ENCODE measurements at regions not wholly inside any gene's neighbourhood (a gene's known extent, or its start where the extent isn't known, plus 50 kb on each side); places are given as distances from the start of the nearest gene placed in this dataset.

DNA sequence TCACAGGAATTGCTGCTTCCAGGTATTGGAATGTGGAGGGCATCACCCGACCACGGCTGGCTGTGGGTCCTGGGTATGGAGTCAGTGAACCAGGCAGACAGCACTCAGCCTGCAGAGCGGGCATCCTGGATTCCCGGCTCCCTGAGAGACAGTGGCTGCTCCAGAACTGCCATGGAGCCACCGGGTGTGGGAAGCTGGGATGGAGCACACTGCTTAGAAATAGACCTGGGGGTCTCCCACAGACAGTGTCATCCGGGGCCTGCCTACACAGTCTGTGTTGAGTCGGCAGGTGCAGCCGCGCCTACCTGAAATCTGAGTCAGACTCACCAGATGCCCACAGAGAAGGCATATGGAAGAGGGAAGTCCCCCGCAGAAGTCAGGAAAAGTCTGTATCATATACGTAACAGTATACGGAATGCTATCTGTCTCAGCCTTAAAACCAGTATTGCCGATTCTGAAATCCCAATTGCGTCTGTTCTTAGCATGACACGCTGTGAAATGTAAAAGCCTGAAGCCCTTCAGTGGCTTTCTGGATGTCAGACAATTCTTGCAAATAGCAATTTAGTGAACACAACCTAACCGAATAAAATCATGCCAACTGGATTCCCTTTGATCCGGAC, 509.7 kb upstream of the MYT1L start:
- no peak for DNase-seq (ENCODE audit: extremely low read depth, low read depth)

DNA sequence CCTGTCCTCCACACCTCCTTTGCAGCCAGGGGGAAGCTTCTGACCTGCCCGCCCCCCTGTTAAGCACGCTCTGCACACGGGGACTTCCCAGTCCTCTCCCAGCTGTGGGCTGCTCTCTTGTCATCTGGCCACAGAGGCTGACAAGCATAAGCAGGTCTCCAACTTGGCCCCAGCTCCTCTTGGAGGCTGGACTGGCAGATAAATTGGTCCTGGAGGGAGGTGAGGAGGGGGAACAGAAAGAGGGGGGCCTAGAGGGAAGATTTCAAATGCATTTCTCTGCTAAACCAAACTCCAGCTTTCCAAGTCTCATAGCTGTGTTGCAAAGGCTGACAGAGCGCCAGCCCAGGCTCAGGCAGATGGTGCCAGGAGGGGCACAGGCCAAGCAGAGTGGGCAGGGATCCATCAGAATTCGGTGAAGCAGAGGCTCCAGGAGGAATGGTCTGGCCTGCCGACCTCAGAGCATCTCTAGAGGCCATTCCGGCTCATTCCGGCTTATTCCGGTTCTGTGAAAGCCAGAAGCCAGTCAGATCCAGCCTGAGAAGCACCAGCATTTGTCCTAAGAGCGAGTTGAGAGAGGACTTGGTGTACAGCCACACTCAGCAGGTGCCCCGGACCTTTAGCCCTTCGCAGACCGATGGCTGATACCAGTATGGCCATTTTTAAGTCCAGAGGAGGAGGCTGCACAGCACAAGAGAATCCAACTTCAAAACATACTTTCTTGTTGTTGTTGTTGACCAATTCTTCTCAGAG, 508.9 kb upstream of the MYT1L start:
- no peak for DNase-seq (ENCODE audit: extremely low read depth, low read depth)

DNA sequence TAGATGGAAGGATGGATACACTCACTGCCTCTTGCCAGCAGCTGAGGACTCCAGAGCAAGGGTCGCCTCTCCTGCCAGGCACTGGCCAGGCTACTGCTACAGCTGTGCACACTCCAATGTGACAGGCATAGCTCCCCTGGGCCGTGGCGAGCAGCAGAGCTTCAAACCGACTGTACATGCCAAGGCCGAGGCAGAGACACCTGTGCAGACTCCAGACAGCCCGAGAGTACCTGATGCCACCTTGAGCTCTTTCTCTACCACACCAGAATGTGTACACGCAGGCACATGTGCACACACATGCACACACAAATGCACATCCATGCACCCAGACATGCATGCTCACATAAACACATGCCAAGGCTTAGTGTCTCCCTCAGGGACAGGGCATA, 508.3 kb upstream of the MYT1L start:
- DNase-seq (ENCODE audit: extremely low read depth, low read depth): no peak

DNA sequence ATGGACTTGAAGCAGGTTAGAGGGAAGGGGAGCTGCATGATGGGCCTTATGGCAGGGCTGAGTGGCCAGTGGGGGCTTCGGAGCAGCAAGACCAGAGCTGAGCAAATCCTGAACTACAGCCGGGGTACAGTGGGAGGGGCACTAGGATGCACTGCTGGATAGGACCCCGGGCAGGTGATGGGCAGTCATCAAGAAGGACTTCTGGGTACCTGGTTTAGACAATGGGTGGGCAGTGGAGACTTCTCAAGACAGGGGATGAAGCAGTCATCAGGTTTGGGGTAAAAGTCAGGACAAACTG, 507.4 kb upstream of the MYT1L start:
- no peak for DNase-seq (ENCODE audit: extremely low read depth, low read depth)

DNA sequence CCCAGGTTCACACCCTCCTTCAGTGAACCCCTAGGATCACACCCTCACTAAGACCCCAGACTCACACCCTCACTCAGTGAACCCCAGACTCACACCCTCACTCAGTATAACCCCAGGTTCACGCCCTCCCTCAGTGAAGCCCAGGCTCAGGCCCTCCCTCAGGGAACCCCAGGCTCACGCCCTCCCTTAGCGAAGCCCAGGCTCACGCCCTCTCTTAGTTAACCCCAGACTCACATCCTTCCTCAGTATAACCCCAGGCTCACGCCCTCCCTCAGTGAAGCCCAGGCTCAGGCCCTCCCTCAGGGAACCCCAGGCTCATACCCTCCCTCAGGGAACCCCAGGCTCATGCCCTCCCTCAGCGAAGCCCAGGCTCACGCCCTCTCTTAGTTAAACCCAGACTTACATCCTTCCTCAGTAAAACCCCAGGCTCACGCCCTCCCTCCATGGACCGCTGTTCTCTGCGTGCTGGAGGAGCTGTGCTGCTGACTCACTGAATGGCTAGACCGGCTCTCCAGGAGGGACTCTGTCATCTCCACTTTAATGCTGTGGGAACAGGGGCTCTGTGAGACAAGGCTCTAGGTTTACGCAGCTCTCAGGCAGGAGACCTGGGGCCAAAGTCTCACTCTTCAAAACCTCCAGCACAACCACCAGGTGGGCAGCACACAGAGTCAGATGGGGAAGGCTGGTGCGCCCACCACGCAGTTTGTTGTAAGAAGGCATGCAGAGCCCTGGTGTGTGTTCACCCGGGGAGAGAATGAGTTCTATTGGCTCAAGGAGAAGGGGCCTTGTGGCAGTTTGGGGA, 506.9 kb upstream of the MYT1L start:
- DNase-seq (ENCODE audit: extremely low read depth, low read depth): no peak

DNA sequence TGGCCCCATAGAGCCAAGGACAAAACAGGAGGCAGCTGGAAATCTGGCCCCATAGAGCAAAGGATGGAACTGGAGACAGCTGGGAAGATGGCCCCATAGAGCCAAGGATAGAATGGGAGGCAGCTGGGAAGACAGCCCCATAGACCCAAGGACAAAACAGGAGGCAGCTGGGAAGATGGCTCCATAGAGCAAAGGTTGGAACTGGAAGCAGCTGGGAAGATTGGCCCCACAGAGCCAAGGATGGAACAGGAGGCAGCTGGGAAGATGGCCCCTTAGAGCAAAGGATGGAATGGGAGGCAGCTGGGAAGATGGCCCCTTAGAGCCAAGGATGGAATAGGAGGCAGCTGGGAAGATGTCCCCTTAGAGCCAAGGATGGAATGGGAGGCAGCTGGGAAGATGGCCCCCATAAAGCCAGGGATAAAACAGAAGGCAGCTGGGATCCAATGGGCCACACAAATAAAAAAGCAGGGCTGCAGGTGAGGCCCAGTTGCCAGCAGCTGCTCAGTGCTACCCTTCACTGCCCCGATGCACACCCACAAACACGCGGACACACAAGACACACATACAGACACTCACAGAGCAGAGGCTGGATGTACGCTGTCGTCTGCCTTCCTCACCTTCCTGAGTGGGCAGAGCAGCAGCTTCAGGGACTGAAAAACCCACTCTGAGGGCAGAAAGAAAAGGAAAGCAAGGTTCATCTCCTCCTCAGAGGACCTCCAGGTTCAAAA, 505.4 kb upstream of the MYT1L start:
- no peak for DNase-seq (ENCODE audit: extremely low read depth, low read depth)

DNA sequence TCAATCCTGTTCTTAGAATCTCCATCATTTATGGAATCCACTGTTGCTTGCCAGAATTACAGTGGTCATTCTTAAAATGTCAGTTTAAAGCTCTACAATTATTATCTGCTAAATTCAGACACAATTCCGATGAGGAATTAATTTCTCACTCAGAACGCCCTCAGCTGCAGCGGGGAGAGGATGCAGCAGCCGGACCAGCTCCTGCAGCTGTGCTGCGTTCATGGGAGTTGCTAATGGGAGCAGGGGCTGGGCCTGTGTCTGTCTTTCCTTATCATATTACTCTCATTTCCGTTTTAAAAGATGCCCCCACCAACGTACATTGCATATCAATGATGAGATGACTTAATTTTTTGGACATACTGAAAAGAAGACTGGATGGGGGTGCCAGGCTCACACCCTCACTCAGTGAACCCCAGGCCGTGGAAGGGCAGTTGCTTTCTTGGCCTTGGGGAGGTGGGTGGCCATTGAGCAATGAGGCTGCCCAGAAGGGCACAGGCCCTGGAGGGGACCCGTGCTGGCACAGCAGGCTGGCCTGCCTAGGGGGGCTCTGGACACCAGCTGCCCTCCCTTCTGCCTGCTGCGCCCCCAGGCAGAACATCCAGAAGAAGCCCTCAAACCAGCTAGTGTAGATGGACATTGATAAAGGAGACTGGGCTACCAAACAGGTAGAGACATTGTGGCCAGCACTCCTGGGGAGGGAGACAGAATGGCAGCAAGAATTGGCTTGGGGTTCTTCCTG, 503.6 kb upstream of the MYT1L start:
- DNase-seq (ENCODE audit: extremely low read depth, low read depth): no peak

DNA sequence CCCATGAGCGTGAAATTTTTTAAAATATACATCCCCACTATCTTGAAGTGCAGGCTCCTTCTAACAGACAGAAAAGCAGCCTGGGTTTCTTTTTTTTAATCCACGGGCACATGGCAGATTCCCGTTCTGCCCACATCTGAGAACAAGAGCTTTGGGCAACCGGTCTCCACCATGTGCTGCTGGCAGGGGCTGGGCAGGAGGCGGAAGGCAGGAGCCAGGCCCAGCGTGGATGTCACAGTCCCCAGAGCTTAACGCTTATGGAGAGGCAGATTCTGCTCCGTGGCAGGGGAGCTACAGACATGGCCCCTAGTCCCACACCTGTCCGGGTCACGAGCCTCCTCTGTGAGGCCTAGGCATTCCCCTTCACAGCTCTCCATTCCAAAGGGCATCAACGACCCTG, 503.0 kb upstream of the MYT1L start:
- DNase-seq (ENCODE audit: extremely low read depth, low read depth): no peak

DNA sequence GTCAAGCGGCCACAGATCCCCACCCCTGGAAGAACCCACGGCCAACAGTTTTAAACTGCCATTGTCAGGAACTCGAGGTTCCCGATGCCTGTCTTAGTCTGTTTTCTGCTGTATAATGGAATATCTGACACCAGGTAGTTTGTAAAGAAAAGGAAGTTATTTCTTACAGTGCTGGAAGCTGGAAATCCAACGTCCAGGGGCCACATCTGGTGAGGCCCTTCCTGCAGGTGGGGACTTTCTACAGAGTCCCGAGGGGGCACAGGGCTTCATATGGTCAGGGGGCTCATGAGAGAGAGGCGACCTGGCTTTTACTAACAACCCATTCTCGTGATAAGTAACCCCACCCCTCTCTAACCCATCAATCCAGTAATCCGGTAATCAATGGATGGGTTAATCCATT, 501.6 kb upstream of the MYT1L start:
- DNase-seq (ENCODE audit: extremely low read depth, low read depth): no peak

DNA sequence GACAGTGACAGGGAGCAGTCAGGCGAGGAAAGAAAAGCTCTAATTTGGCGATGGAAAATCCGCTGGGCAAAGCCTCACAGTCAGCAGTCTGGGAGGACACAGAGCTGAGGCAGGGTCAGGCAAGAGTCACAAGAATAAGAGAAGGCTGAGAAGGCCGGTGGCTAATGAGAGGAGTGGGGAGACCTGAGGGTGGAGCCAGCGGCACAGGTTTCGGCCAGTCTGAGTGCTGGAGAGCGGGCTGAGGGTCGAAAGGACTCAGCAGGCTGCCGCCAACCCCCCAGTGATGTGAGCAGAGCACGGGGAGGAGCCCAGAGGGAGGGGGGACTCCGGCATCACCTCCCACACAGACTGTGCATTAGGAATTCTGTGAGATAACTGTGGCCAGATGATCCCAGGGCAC, 500.6 kb upstream of the MYT1L start:
- DNase-seq (ENCODE audit: extremely low read depth, low read depth): no peak

DNA sequence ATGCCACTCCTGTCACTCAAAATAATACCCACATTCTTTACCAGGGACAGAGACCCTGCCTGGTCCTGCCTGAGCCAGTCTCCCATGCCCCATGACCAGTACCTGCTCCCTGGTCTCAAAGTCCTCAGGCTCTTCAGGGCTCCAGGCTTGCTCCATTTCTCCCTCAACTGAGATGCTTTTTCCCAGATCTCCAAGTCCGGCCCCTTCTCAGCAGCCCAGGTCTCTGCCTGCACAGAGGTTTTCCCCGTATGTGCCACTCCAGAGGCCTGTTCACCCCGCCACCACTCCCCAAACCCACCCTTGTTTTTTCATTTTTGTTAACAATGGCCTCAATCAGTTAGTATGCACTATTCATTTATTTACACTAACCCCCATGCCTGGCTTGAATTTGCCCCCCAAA, 499.5 kb upstream of the MYT1L start:
- no peak for DNase-seq (ENCODE audit: extremely low read depth, low read depth)

DNA sequence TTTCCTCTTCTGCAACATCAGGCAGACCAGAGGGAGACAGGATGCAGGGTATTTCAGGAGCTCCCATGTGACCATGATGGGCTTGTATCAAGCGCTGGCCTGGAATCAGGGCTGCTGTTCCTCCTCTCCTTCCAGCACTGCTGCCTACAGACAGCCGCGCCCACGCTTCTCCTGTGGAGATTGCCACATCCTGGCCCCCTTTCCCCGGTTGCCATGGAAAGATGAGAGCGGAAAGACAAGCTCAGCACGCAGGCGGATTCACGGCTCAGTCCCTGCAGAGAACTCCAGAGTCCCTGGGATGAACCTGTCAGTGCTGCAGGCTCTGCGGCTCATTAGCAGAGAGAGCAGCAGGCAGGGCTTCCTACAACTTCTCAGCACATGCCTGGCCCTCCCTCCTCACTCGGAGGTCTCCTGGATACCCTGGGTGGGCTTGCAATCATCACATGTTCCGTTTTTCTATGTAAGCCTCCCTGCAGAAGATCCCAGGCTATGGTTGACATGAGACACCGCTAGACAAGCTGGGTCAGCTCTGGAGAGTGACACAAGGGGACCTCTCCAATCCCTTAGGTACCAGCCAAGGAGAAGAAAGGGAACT, 497.8 kb upstream of the MYT1L start:
- no peak for DNase-seq (ENCODE audit: extremely low read depth, low read depth)

DNA sequence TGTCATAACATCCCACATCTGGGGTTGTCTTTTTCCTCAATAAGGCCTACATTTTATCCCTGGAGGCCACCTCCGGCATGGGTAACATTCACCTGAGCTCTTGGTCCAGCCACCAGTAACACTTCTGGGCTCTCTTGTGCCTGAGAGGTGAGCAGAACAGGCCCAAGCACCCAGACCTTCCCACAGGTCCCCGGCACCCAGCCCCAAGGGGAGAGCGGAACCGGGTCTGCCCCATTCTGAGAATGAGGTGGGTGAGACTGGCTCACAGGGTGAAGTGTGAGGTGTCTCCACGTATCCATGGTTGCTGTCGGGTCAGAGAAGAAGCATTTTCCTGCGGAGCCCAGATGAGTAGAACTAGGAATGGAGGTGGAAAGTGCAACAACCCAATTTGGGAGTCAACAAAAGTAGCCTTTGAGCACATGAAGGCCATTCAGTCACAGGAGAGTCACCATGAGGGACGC, 496.7 kb upstream of the MYT1L start:
- no peak for DNase-seq (ENCODE audit: extremely low read depth, low read depth)

DNA sequence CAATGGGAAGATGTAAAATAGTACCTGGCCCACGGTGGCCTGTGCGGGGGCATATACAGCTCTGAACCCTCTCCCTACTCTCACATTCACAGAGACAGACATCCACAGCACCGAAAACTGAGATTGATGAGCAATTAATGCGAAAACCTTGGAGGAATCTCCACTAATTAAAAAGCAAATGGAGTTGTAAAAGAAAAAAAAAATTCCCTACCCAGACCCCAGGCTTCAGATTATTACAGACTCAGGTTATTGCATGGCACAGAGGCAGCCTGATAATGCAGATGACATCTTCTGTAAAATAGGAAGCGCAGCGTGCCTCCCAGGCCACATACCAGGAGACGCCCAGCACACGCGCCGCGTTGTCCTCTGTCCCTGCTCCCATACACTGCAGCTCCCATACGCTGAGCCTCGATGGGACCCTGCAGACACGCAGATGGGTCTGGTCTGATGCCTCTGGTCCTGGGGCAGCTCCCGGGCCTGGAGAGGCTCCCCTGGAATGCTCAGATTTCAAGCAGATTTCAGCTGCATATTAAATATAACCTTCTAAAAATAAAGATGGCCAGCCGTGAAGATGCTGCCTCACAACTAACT, 496.1 kb upstream of the MYT1L start:
- DNase-seq (ENCODE audit: extremely low read depth, low read depth): no peak

DNA sequence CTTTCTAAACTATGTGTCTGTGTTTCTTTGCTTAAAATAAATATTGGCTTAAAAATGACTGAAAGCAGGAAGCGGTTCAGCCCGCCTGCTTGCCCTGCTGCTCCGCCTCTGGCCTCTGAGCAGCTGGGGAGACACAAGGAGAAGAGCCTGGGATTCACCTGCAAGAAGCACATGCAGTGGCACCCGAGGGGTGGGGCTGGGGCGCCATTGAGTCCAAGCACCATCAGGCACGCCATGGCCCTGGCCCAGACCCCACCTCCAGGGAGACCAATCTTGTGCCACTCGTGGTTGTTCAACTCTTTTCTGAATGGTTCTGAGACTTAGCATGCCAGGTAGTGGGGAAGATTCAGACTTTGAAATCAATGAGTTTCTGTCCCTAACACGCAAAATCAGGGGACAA, 495.5 kb upstream of the MYT1L start:
- DNase-seq (ENCODE audit: extremely low read depth, low read depth): no peak

DNA sequence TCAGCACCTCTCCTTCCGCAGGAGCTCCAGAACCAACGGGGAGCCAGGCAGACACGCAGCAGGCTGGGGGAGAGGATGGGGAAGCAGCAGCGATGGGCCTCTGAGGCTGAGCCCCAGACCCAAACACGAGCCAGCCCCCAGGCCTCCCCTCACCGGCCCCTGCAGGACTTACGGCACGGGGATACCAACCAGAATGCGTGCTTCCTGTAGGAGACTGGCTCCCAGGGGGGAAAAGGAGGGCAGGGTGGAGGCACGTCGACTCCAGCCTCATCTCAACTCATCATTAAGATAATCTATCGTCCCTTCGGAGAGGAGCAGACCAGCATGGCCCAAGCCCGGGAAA, 495.1 kb upstream of the MYT1L start:
- DNase-seq (ENCODE audit: extremely low read depth, low read depth): no peak

DNA sequence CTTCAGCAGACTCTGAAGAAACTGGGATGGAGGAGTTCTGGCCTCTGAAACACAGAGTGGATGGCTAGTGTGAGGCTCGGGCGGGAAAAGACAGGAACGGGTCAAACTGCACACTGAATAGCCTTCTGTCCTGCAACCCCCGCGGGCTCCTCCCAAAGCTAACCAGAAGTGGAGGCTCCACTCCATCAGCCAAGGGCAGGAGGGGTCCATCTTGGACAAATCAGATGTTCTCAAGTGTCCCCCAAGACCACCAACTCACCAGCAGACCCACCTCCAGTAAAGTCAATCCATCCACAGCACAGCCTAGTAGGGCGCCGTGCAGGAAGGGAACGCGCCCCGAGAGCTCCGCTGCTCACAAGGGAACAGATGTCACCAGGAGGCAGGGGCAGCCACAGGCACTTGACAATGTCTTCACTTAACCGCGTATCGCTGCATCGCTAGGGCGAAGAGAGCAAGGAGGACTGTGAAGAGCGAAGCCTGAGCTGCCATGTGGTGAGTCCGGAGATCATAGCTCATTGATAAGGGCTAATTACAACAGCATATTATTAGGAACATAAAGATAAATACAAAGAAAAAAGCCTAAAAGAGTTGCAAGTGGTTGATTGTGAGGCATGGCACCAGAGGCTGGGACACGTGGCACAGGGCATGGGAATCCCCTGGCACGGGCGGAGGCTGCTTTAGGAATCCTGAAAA, 494.6 kb upstream of the MYT1L start:
- no peak for DNase-seq (ENCODE audit: extremely low read depth, low read depth)

DNA sequence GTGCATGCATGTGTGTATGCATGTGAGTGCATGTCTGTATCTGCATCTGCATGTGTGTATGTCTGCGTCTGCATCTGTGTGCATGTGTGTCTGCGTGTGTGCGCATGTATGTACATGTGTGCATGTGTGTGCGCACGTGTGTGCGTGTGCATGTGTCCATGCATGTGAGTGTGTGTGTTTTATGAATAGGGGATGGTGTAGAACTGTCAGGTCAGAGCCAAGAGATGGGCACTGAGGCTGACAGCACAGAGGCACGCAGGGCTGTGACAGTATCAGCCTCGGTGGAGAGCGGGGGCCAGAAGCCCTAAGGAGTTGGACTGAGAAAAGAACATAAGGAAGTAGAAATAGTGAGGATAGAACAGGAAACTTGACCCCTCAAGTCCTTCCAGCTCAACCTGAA, 494.0 kb upstream of the MYT1L start:
- DNase-seq (ENCODE audit: extremely low read depth, low read depth): no peak

DNA sequence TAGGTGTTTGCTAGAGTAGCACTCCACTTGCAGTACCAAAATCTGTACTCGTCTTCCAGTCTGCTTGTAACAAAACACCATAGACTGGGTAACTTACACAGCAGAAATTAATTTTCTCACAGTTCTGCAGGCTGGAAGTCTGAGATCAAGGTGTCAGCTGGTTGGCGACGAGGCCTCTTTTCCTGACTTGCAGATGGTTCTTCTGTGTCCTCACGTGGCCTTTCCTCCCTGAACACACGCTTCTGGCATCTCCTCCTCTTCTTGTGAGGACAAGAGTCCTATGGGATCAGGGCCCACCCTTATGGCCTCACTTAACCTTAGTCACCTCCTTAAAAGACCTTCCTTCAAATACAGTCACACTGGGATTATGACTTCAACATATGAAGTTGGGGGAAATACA, 493.5 kb upstream of the MYT1L start:
- no peak for DNase-seq (ENCODE audit: extremely low read depth, low read depth)
